ENCODE measurements at regions not wholly inside any gene's neighbourhood (a gene's known extent, or its start where the extent isn't known, plus 50 kb on each side); places are given as distances from the start of the nearest gene placed in this dataset.

DNA sequence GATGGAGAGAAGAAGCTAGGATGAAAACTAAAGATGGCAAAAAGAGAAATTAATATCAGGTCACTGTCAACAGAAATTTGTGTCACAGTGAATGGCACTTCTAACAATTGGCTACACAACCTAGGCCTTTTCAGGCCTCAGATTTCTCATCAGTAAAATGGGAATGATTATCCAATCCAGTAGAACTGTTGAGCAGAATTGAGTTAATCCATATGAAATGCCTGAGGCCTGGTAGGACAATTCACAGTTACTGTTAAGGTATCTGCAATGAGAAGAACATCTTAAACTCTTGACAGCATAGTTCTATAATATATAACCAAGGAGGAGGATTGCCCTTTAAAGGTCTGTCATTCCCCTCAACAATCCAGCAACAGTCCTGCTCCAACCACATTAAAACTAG lies 217.9 kb upstream of the ZNF217 start:
- no peak overlapping the region for H3K4ac ChIP-seq (ENCODE audit: low read depth, low read length)
- ChIA-PET POLR2A (ENCODE audit: unreplicated experiment) (no interaction called here), CTCF (no interaction called here)
- no peak overlapping the region for H2AFZ ChIP-seq (replicated peaks; ENCODE audit: low read length, poor library complexity)
- no peak overlapping the region for H4K8ac ChIP-seq (ENCODE audit: low read depth in 2 of 2, low read length in 2 of 2)
- no peak overlapping the region for H4K91ac ChIP-seq (ENCODE audit: insufficient read depth, low read depth, low read length)
- no peak for ATAC-seq (ENCODE audit: low read depth)
- no peak for DNase-seq
- no peak overlapping the region for H3K4me3 ChIP-seq (ENCODE audit: insufficient read depth, low read depth, low read length)
- no peak overlapping the region for H2AK9ac ChIP-seq (replicated peaks; ENCODE audit: low read depth, low read length, poor library complexity)
- H4K5ac ChIP-seq (ENCODE audit: low read depth, low read length) = no peak overlapping the region
- H2BK15ac ChIP-seq (ENCODE audit: low read depth, low read length) = no peak overlapping the region
- H2BK120ac ChIP-seq (ENCODE audit: low read depth, low read length) = no peak overlapping the region
- no peaks in the 10 kb centered on the region for H3K36me3 ChIP-seq (ENCODE audit: control insufficient read depth, insufficient read depth, low read length)
- peaks cover 4% of the 10 kb centered on the region; the same call in 1 of the 2 replicates for H3K9me1 ChIP-seq (ENCODE audit: insufficient read depth, low read length)
- H3K14ac ChIP-seq (replicated peaks; ENCODE audit: low read depth, low read length) = no peak overlapping the region
- H3K23ac ChIP-seq (ENCODE audit: low read depth, low read length) = no peak overlapping the region
- H3K56ac ChIP-seq (ENCODE audit: extremely low read depth, insufficient read depth, low read length) = no peak overlapping the region
- H2BK5ac ChIP-seq (ENCODE audit: low read depth, low read length, poor library complexity, severe bottlenecking) = no peak overlapping the region
- no peak overlapping the region for H2BK20ac ChIP-seq (ENCODE audit: low read depth, low read length)
- dilution Hi-C loops (cut with HindIII; ENCODE audit: low sequenced_read_pairs, unreplicated experiment) (no loop called here), intact Hi-C loops (cut with micrococcal nuclease) (no loop called here), in situ Hi-C loops (cut with MboI; ENCODE audit: low sequenced_read_pairs) (no loop called here)
- H3K4me2 ChIP-seq (ENCODE audit: low read depth, low read length) = no peak overlapping the region
- BruUV-seq (replicated peaks) = no TSS peak
- H3K9ac ChIP-seq (ENCODE audit: low read depth, low read length) = no peak overlapping the region
- no peak overlapping the region for H3K18ac ChIP-seq (ENCODE audit: low read depth, low read length)
- H3K79me1 ChIP-seq (ENCODE audit: low read depth in 1 of 2, low read length in 2 of 2) = peaks cover 0 to 4% of the 10 kb centered on the region in 2 experiments; a peak in 1 of 4 replicates
- H3K4me1 ChIP-seq (ENCODE audit: control insufficient read depth, insufficient read depth, low read length) = peaks cover 4% of the 10 kb centered on the region
- no peaks in the 10 kb centered on the region for H3K9me3 ChIP-seq (ENCODE audit: control insufficient read depth, insufficient read depth, low read length)
- H3K27ac ChIP-seq (ENCODE audit: insufficient read depth, low read length) = no peak overlapping the region
- H2AK5ac ChIP-seq (ENCODE audit: low read depth, low read length) = no peak overlapping the region
- TF ChIP-seq MAZ (IDR thresholded peaks at IDR 0.05; ENCODE audit: borderline replicate concordance, low read depth, low read length) = no peak
- TF ChIP-seq, protein P1, sequence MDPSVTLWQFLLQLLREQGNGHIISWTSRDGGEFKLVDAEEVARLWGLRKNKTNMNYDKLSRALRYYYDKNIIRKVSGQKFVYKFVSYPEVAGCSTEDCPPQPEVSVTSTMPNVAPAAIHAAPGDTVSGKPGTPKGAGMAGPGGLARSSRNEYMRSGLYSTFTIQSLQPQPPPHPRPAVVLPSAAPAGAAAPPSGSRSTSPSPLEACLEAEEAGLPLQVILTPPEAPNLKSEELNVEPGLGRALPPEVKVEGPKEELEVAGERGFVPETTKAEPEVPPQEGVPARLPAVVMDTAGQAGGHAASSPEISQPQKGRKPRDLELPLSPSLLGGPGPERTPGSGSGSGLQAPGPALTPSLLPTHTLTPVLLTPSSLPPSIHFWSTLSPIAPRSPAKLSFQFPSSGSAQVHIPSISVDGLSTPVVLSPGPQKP (IDR thresholded peaks at IDR 0.05; ENCODE audit: borderline replicate concordance, low read depth, low read length) = no peak
- TF ChIP-seq BHLHE40 (IDR thresholded peaks at IDR 0.05; ENCODE audit: low read depth, low read length) = no peak
- TF ChIP-seq RFX5 (IDR thresholded peaks at IDR 0.05; ENCODE audit: low read depth, low read length) = no peak
- no peak for TF ChIP-seq MXI1 (IDR thresholded peaks at IDR 0.05; ENCODE audit: borderline replicate concordance, low read depth, low read length)
- no peak for TF ChIP-seq CEBPB (IDR thresholded peaks at IDR 0.05; ENCODE audit: low read depth, low read length)
- TF ChIP-seq, protein P2, sequence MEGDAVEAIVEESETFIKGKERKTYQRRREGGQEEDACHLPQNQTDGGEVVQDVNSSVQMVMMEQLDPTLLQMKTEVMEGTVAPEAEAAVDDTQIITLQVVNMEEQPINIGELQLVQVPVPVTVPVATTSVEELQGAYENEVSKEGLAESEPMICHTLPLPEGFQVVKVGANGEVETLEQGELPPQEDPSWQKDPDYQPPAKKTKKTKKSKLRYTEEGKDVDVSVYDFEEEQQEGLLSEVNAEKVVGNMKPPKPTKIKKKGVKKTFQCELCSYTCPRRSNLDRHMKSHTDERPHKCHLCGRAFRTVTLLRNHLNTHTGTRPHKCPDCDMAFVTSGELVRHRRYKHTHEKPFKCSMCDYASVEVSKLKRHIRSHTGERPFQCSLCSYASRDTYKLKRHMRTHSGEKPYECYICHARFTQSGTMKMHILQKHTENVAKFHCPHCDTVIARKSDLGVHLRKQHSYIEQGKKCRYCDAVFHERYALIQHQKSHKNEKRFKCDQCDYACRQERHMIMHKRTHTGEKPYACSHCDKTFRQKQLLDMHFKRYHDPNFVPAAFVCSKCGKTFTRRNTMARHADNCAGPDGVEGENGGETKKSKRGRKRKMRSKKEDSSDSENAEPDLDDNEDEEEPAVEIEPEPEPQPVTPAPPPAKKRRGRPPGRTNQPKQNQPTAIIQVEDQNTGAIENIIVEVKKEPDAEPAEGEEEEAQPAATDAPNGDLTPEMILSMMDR (conservative IDR thresholded peaks at IDR 0.05; ENCODE audit: low read depth, low read length) = no peak
- TF ChIP-seq POLR2A (IDR thresholded peaks at IDR 0.05; ENCODE audit: low read depth, low read length) = no peak
- H3K27me3 ChIP-seq (ENCODE audit: control insufficient read depth, insufficient read depth, low read length) = no peaks in the 10 kb centered on the region
- no peaks in the 10 kb centered on the region for H4K20me1 ChIP-seq (ENCODE audit: insufficient read depth, low read length)

All from IMR-90 (cell line).